ENCODE measurements at regions not wholly inside any gene's neighbourhood (a gene's known extent, or its start where the extent isn't known, plus 50 kb on each side); places are given as distances from the start of the nearest gene placed in this dataset.
"Not testable (repeated sequence)": the region's sequence is repeated elsewhere in the genome, so short reads cannot be mapped to it uniquely, and the experiment has no call there.

GRCh38 chr6:126202707-126203106, 137.2 kb upstream of the CENPW start:
- intact Hi-C loops (cut with micrococcal nuclease) = no loop called here

GRCh38 chr6:126204126-126204525, 135.8 kb upstream of the CENPW start:
- intact Hi-C loops (cut with micrococcal nuclease) = no loop called here

- intact Hi-C loops (cut with micrococcal nuclease) = no loop called here
Measured at GRCh38 chr6:126204598-126204997, 135.3 kb upstream of the CENPW start.

GRCh38 chr6:126206504-126207246, 133.2 kb upstream of the CENPW start:
- intact Hi-C loops (cut with micrococcal nuclease) = no loop called here

GRCh38 chr6:126210398-126211075, 129.4 kb upstream of the CENPW start:
- intact Hi-C loops (cut with micrococcal nuclease) = no loop called here

- intact Hi-C loops (cut with micrococcal nuclease) = no loop called here
Measured at GRCh38 chr6:126217497-126217896, 122.4 kb upstream of the CENPW start.

GRCh38 chr6:126220901-126221300, 119.0 kb upstream of the CENPW start:
- intact Hi-C loops (cut with micrococcal nuclease) = not testable (repeated sequence)

- intact Hi-C loops (cut with micrococcal nuclease) = no loop called here
Measured at GRCh38 chr6:126227833-126228702, 111.8 kb upstream of the CENPW start.

GRCh38 chr6:126232671-126233070, 107.2 kb upstream of the CENPW start:
- intact Hi-C loops (cut with micrococcal nuclease) = no loop called here

- intact Hi-C loops (cut with micrococcal nuclease) = no loop called here
Measured at GRCh38 chr6:126233192-126233591, 106.7 kb upstream of the CENPW start.

GRCh38 chr6:126235363-126235762, 104.6 kb upstream of the CENPW start:
- intact Hi-C loops (cut with micrococcal nuclease) = no loop called here

GRCh38 chr6:126245077-126245476, 94.8 kb upstream of the CENPW start:
- intact Hi-C loops (cut with micrococcal nuclease) = no loop called here

GRCh38 chr6:126252154-126252553, 87.8 kb upstream of the CENPW start:
- intact Hi-C loops (cut with micrococcal nuclease) = no loop called here

- intact Hi-C loops (cut with micrococcal nuclease) = no loop called here
Measured at GRCh38 chr6:126253431-126253830, 86.5 kb upstream of the CENPW start.

GRCh38 chr6:126258150-126258549, 81.8 kb upstream of the CENPW start:
- intact Hi-C loops (cut with micrococcal nuclease) = no loop called here

GRCh38 chr6:126261792-126262421, 78.0 kb upstream of the CENPW start:
- intact Hi-C loops (cut with micrococcal nuclease) = no loop called here

- intact Hi-C loops (cut with micrococcal nuclease) = no loop called here
Measured at GRCh38 chr6:126264265-126264664, 75.7 kb upstream of the CENPW start.

GRCh38 chr6:126266664-126267063, 73.3 kb upstream of the CENPW start:
- intact Hi-C loops (cut with micrococcal nuclease) = no loop called here

- intact Hi-C loops (cut with micrococcal nuclease) = no loop called here
Measured at GRCh38 chr6:126267626-126268025, 72.3 kb upstream of the CENPW start.

- intact Hi-C loops (cut with micrococcal nuclease) = no loop called here
Measured at GRCh38 chr6:126268092-126268491, 71.8 kb upstream of the CENPW start.

- intact Hi-C loops (cut with micrococcal nuclease) = no loop called here
Measured at GRCh38 chr6:126280287-126280686, 59.6 kb upstream of the CENPW start.
